ENCODE measurements at regions not wholly inside any gene's neighbourhood (a gene's known extent, or its start where the extent isn't known, plus 50 kb on each side); places are given as distances from the start of the nearest gene placed in this dataset.
"Not testable (repeated sequence)": the region's sequence is repeated elsewhere in the genome, so short reads cannot be mapped to it uniquely, and the experiment has no call there.

- POLR2A ChIA-PET, result no interaction called here
- no peak for FAIRE-seq
- Histone ChIP-seq H3K4me1 (ENCODE audit: control insufficient read depth, extremely low read depth, insufficient read depth, low read length) (peaks cover 11% of the 10 kb centered on the region), H3K79me2 (ENCODE audit: control insufficient read depth, insufficient read depth, low read length) (peaks cover 2% of the 10 kb centered on the region), H3K36me3 (ENCODE audit: control insufficient read depth in 2 of 2, extremely low read depth in 1 of 2, insufficient read depth in 2 of 2, low read length in 2 of 2) (no peaks in the 10 kb centered on the region), H3K9ac (replicated peaks; ENCODE audit: extremely low read depth, insufficient read depth, low read length) (no peak overlapping the region), H4K20me1 (replicated peaks; ENCODE audit: control insufficient read depth, extremely low read depth, insufficient read depth, low read length) (no peaks in the 10 kb centered on the region), H3K27ac (ENCODE audit: insufficient read depth, low read depth, low read length) (no peak overlapping the region), H3K9me1 (replicated peaks; ENCODE audit: control insufficient read depth, extremely low read depth, insufficient read depth, low read length) (no peaks in the 10 kb centered on the region), H3K4me3 (replicated peaks in 1 of 3; ENCODE audit: insufficient read depth in 1 of 3, low read depth in 1 of 3, low read length in 3 of 3) (no peak overlapping the region), H3K4me2 (ENCODE audit: insufficient read depth, low read length) (no peak overlapping the region), H3K9me3 (replicated peaks; ENCODE audit: control insufficient read depth, insufficient read depth, low read length) (no peaks in the 10 kb centered on the region), H3K27me3 (ENCODE audit: control insufficient read depth in 2 of 2, insufficient read depth in 2 of 2, low read length in 2 of 2) (no peaks in the 10 kb centered on the region), H2AFZ (ENCODE audit: low read depth, low read length) (no peak overlapping the region)
- dilution Hi-C loops (cut with MboI; ENCODE audit: extremely low pct_ligation_motif_present, low sequenced_read_pairs), result no loop called here
- TF ChIP-seq FOS (IDR thresholded peaks at IDR 0.05; ENCODE audit: borderline replicate concordance, insufficient read depth, low read length) (no peak), MYC (IDR thresholded peaks at IDR 0.05; ENCODE audit: low read depth, low read length) (no peak), EZH2 (IDR thresholded peaks at IDR 0.05; ENCODE audit: borderline replicate concordance, low read depth, low read length, severe bottlenecking) (no peak), POLR2AphosphoS5 (IDR thresholded peaks at IDR 0.05; ENCODE audit: insufficient read depth, low read depth, low read length) (no peak), GATA2 (IDR thresholded peaks at IDR 0.05; ENCODE audit: insufficient read depth, insufficient read length, low read depth, low read length) (no peak), MAX (IDR thresholded peaks at IDR 0.05; ENCODE audit: insufficient read depth, insufficient read length) (no peak)
- BruUV-seq (replicated peaks), result no TSS peak
- CTCF ChIA-PET, result no interaction called here
- intact Hi-C loops (cut with micrococcal nuclease), result no loop called here
- no peak for DNase-seq (ENCODE audit: low read depth, low spot score)
These were observed 84.4 kb upstream of the RPRML start for GRCh38 chr17:47063475-47063874.

GRCh38 chr17:47062851-47063250 is 83.8 kb upstream of the RPRML start:
- H3K36me3 ChIP-seq (ENCODE audit: control insufficient read depth in 2 of 2, extremely low read depth in 1 of 2, insufficient read depth in 2 of 2, low read length in 2 of 2); POLR2A ChIA-PET; dilution Hi-C loops (cut with MboI; ENCODE audit: extremely low pct_ligation_motif_present, low sequenced_read_pairs); H3K27me3 ChIP-seq (ENCODE audit: control insufficient read depth in 2 of 2, insufficient read depth in 2 of 2, low read length in 2 of 2); H3K9me1 ChIP-seq (replicated peaks; ENCODE audit: control insufficient read depth, extremely low read depth, insufficient read depth, low read length); H3K9ac ChIP-seq (replicated peaks; ENCODE audit: extremely low read depth, insufficient read depth, low read length); H4K20me1 ChIP-seq (replicated peaks; ENCODE audit: control insufficient read depth, extremely low read depth, insufficient read depth, low read length); H3K4me2 ChIP-seq (ENCODE audit: insufficient read depth, low read length); H3K4me3 ChIP-seq (replicated peaks in 1 of 3; ENCODE audit: insufficient read depth in 1 of 3, low read depth in 1 of 3, low read length in 3 of 3); BruUV-seq (replicated peaks); H3K79me2 ChIP-seq (ENCODE audit: control insufficient read depth, insufficient read depth, low read length); FAIRE-seq; H3K27ac ChIP-seq (ENCODE audit: insufficient read depth, low read depth, low read length); intact Hi-C loops (cut with micrococcal nuclease); H3K4me1 ChIP-seq (ENCODE audit: control insufficient read depth, extremely low read depth, insufficient read depth, low read length); DNase-seq (ENCODE audit: low read depth, low spot score); H2AFZ ChIP-seq (ENCODE audit: low read depth, low read length); H3K9me3 ChIP-seq (replicated peaks; ENCODE audit: control insufficient read depth, insufficient read depth, low read length): not testable (repeated sequence)
- CTCF ChIA-PET, result interaction anchor here (0.6 kb wide), 1 partner anchor 318 kb away, joined by 3 read pairs; no protein-coding TSS in a partner anchor

- H3K9ac ChIP-seq (replicated peaks; ENCODE audit: extremely low read depth, insufficient read depth, low read length); H3K4me1 ChIP-seq (ENCODE audit: control insufficient read depth, extremely low read depth, insufficient read depth, low read length); H3K27ac ChIP-seq (ENCODE audit: insufficient read depth, low read depth, low read length); H3K79me2 ChIP-seq (ENCODE audit: control insufficient read depth, insufficient read depth, low read length); H2AFZ ChIP-seq (ENCODE audit: low read depth, low read length); H3K9me3 ChIP-seq (replicated peaks; ENCODE audit: control insufficient read depth, insufficient read depth, low read length); H4K20me1 ChIP-seq (replicated peaks; ENCODE audit: control insufficient read depth, extremely low read depth, insufficient read depth, low read length); DNase-seq (ENCODE audit: low read depth, low spot score); H3K4me3 ChIP-seq (replicated peaks in 1 of 3; ENCODE audit: insufficient read depth in 1 of 3, low read depth in 1 of 3, low read length in 3 of 3); CTCF ChIA-PET; FAIRE-seq; H3K4me2 ChIP-seq (ENCODE audit: insufficient read depth, low read length); H3K36me3 ChIP-seq (ENCODE audit: control insufficient read depth in 2 of 2, extremely low read depth in 1 of 2, insufficient read depth in 2 of 2, low read length in 2 of 2); H3K27me3 ChIP-seq (ENCODE audit: control insufficient read depth in 2 of 2, insufficient read depth in 2 of 2, low read length in 2 of 2); dilution Hi-C loops (cut with MboI; ENCODE audit: extremely low pct_ligation_motif_present, low sequenced_read_pairs); POLR2A ChIA-PET; BruUV-seq (replicated peaks); H3K9me1 ChIP-seq (replicated peaks; ENCODE audit: control insufficient read depth, extremely low read depth, insufficient read depth, low read length); intact Hi-C loops (cut with micrococcal nuclease): not testable (repeated sequence)
These were observed 81.0 kb upstream of the RPRML start for GRCh38 chr17:47060005-47060404.
